Ovary (tissue), 3 donors: ENCODE measurements at regions not wholly inside any gene's neighbourhood (a gene's known extent, or its start where the extent isn't known, plus 50 kb on each side); places are given as distances from the start of the nearest gene placed in this dataset.

Experiments used
- EP300 ChIP-seq: sonication (generic); formaldehyde crosslinking; IDR thresholded peaks from one replicate; pipeline ENCODE4 v1.6.1; 2017; ENCODE audit warnings: antibody characterized with exemption
- POLR2A ChIP-seq: fragments of 450-650 bp; IDR thresholded peaks from one replicate; pipeline ENCODE4 v1.6.1; 2017; ENCODE audit warnings: antibody characterized with exemption, mild to moderate bottlenecking, moderate library complexity
- TF ChIP-seq, protein P1 (sequence below), 3 donors: fragments of 450-650 bp in 2 of 3; fragments of 200-600 bp in 1 of 3; IDR thresholded peaks; one replicate each; pipeline versions ENCODE4 v1.5.1 to v1.8.0; 2016 to 2022; ENCODE audit warnings: antibody characterized with exemption in 3 of 3, mild to moderate bottlenecking in 1 of 3
- donor health status: DM: no; HTN: no; CAD: no.

- TF ChIP-seq, protein P1, sequence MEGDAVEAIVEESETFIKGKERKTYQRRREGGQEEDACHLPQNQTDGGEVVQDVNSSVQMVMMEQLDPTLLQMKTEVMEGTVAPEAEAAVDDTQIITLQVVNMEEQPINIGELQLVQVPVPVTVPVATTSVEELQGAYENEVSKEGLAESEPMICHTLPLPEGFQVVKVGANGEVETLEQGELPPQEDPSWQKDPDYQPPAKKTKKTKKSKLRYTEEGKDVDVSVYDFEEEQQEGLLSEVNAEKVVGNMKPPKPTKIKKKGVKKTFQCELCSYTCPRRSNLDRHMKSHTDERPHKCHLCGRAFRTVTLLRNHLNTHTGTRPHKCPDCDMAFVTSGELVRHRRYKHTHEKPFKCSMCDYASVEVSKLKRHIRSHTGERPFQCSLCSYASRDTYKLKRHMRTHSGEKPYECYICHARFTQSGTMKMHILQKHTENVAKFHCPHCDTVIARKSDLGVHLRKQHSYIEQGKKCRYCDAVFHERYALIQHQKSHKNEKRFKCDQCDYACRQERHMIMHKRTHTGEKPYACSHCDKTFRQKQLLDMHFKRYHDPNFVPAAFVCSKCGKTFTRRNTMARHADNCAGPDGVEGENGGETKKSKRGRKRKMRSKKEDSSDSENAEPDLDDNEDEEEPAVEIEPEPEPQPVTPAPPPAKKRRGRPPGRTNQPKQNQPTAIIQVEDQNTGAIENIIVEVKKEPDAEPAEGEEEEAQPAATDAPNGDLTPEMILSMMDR (IDR thresholded peaks at IDR 0.05): no peak
- TF ChIP-seq POLR2A (no peak), EP300 (no peak)
Observed at GRCh38 chr13:29703421-29703820, 107.9 kb upstream of the SLC7A1 start.
